Urothelium cell line (cell line): ENCODE measurements at regions not wholly inside any gene's neighbourhood (a gene's known extent, or its start where the extent isn't known, plus 50 kb on each side); places are given as distances from the start of the nearest gene placed in this dataset.
A peak's percentile ranks its signal among the peaks of the same experiment; 100 is the strongest.
"Not testable (repeated sequence)": the region's sequence is repeated elsewhere in the genome, so short reads cannot be mapped to it uniquely, and the experiment has no call there.

Experiments used
- DNase-seq: peaks from one replicate; pipeline ENCODE4 v3.0.0; 2011; ENCODE audit warnings: low spot score, mixed read lengths
- FAIRE-seq: peaks from 2 replicates; lab custom pipeline; 2011; peaks lifted over from hg19 to GRCh38; lab: Jason Lieb, UNC

DNA sequence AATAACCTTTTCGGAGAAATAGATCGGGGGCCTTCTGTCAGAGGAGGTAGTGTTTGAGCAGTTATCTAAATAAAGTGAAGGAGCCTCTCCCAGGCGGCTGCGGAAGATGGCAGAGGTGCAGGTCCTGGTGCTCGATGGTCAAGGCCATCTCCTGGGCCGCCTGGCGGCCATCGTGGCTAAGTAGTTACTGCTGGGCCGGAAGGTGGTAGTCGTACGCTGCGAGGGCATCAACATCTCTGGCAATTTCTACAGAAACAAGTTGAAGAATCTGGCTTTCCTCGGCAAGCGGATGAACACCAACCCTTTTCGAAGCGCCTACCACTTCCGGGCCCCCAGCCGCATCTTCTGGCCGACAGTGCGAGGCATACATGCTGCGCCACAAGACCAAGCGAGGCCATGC is 186.1 kb downstream of the KTN1 start:
- DNase-seq: no peak
- no peak for FAIRE-seq

DNA sequence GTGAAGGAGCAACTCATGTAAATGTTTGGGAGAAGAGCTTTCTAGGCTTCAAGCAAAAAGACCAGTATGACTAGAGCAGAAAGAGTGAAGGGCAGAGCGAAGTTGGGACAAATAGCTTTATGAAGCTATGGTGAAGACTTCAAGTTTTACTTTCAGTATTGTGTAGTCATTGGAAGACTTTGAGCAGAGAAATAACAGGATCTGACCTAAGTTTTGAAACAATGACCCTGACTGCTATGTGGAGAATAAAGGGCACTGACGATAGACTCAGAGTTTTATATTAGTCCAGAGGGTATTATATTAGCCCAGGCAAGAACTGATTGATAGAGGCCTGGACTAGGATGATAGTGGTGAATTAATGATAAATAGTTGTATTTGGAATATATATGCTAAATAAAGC is 187.3 kb downstream of the KTN1 start:
- FAIRE-seq (no peak), DNase-seq (no peak)

DNA sequence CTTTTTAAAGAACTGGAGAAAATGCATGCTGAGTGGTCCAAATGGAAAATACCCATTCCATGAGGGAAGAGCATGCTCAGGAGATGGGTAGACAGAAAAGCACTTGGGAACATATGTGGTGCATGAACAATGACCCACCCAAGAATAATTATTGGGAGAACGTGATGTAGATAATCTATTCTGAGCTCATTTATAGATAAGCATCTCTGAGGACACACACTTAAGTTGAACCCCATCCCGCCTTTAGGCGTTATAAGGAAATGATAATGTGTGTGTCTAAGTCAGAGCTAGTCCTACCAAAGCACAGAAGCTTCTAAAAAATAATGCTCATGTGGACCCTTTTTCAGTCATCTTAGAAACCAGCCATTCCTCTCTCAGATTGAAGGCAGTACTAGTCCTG is 189.9 kb downstream of the KTN1 start:
- DNase-seq (no peak), FAIRE-seq (no peak)

DNA sequence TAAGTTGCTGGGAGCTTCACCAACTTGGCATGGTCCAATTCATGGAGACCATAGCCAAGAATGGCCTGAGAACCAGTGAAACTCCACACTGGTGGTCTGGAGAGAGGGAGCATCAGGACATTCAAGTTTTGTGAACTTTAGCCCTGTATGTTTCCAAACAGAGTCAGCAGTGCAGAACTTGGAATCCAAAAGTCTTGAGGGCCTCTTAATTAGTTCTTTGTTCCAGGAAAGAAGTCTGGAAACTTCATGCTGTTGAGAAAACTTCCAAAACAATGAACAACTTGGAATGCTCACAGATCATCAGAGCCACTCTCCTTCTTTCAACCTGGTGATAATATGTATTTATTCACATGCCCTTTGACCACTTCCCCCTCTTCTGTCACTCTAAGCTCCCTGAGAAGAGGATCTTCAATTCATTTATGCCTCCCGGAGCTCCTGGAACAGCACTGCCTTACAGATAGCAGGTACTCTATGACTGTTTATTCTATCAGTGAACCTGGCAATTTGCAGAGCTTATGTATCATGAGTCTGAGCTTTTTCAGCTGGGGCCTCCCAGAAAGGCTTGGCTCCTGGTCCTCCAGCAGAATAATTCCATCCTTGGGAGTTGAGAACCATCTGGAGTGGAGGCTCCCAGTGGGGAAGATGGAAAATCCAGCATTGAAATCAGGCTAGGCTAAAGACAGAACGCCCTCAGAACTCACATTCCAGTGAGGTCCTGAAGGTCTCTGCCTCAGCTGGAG is 191.4 kb downstream of the KTN1 start:
- no peak for FAIRE-seq

DNA sequence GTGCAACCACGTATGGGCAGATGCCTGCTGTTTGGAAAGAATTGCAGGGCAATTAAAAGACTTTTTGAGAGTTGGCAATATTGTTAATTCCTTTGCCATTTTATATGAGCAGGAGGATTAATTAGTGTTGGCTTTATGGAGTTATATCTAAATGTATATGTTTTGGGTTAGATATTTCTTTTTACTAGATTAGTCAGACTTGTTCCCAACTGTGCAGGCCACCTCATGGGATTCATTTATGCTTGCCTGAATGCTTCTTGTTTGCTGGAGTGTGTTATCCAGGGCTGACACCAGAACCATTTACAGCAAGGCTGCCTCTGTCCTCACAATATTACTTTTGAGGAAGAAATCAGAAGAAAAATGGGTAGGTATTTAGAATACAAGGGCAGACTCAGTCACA is 192.5 kb downstream of the KTN1 start:
- FAIRE-seq: no peak
- no peak for DNase-seq

More for the DNA sequence above, 191.4 kb downstream of the KTN1 start:
- DNase-seq: no peak

DNA sequence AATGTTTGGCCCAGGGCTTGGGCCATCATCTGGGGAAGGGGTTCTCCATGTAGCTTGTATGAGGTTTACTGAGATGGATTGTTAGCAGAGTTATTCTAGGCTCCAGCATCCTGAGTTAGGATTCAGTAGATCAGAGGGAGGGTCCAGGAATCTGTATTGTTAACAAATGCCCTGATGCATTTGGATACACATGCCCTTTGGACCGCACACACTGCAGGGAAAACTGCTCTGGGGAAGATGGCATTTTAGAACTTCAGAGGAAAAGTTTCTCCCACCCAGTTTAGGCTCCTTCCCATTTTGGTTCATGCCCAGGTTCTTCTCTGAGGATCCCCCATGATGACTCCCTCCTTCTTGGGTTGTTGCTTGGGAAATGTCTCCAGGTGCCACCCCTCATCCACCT is 193.3 kb downstream of the KTN1 start:
- no peak for FAIRE-seq
- DNase-seq: no peak

DNA sequence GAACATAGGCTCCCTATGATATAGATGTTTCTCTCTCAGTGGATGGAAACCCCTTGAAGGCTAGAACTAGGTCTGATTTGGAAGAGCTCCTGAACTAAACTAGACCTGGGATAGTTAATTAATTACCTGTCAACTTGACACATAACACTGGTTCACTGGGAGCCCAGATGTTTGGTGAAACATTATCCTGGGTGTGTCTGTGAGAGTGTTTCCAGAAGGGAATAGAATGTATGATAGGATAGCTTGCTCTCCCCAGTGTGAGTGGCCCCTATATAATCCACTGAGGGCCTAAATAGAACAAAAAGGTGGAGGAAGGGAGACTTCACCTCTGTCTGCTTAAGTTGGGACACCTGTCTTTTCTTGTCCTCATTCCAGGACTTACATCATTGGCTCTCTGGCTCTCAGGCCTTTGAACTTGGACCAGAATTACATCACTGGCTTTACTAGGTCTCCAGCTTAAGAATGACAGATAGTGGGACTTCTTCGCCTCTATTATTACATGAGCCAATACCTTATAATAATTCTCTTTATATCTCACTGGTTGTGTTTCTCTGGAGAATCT is 194.1 kb downstream of the KTN1 start:
- DNase-seq (no peak), FAIRE-seq (no peak)

DNA sequence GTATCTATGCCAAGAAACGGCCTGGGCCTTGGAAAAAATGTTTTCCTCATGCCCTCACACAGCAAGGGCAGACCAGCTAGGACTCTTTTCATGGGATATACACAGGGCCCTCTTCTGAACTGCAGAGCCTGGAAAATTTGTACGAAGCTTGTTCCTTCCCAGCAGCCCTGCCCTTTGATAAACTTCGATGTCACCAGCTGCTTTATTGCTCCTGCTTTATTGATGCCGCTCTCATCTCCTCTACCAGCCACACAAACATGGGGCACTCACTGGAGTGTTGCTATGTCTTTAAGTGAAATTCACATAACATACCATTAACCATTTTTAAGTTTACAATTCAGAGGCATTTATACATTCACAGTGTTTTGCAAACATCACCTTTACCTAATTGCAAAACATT is 197.9 kb downstream of the KTN1 start:
- DNase-seq (no peak), FAIRE-seq (no peak)

DNA sequence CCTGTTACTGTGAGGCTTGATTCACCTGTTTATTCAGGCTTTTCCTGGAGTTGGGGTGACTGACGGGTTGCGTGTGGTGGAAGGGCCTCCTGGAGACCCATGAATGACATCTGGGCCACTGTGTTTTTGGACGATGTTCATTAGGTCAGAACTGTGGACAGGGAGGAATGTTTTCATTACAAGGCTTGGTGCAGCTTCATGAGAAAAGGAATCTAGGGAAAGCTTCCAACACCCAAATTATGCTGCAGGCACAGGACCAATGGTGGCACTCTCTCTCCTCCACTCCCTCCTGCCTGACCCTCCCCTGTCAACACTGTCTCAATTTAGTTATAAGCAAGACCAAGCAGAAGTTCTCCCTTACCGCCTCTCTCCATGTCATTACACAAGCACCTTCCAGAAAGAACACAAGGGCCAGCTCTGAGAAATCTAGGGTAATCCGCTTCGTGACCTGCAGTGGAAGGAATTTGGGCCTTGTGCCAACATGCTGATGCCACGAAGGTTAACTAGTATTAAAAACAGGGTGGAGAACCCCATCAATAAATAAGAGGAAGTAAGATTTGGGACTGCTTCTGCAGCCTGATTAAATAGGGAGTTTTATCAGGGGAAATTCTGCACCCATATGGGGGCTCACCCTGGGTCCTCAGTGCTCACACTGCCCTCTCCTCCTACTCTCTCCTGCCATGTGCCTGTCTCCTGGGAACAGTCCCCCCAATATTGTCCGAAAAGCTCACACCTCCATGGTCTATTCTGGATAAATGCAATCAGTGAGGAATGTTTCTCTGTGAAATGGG is 200.3 kb downstream of the KTN1 start:
- DNase-seq (peak; percentile 75), FAIRE-seq (peak; percentile 63)

DNA sequence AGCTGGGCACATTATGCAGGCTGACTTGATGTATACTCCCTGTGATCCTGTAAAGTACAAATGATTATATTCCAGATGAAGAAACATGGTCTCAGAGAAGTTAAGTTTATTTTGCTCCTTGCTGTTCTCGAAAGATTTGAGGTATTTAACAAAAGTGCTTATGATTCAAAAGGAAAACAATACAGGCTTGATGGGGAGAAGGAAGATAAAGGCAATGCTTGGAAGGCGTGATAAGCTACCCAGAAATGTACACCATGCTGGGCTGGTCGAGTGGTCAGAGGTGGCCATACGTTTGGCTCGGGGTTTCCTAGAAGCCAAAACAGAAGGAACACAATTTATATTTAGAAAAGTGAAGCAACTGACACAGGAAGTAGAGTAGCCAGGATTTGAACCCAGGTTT is 201.0 kb downstream of the KTN1 start:
- FAIRE-seq: peak; percentile 52
- no peak for DNase-seq

DNA sequence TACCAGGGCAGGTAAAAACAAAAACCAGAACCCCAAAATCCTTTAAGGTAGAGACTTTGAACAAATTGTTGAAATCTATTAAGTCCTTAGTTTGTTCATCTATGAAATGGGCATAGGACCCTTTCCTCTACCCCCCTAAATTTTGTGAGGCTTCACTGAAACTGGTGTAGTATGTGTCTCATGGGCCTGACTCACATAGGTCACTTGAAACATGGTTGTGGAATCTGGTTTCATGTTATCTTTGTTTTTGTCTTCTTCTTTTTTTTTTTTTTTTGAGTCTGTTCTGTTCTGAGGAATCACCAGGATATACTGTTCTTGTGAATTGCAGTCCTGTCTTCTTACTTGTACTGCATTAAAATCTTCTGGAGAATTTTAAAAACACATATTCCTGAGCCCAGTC is 202.2 kb downstream of the KTN1 start:
- no peak for FAIRE-seq
- DNase-seq: no peak

DNA sequence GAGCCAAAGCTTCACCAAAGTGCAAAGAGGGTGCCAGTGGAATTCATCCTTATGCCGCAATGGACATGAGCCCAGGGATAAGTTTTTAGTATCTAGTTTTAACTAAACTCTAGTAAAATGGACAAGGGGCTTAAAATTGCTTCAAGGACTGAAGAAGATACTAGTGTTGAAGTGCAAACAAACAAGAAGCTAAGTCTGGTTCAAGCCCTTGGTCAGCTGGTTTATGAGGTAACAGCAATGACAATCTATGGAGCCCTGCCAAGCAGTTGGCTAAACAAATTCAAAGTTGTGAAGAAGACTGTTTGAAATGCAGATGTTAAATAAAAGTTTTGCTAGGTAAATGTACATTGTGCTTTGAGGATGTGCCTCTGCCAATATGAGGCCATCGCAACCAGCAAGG is 209.4 kb downstream of the KTN1 start:
- no peak for DNase-seq
- no peak for FAIRE-seq

DNA sequence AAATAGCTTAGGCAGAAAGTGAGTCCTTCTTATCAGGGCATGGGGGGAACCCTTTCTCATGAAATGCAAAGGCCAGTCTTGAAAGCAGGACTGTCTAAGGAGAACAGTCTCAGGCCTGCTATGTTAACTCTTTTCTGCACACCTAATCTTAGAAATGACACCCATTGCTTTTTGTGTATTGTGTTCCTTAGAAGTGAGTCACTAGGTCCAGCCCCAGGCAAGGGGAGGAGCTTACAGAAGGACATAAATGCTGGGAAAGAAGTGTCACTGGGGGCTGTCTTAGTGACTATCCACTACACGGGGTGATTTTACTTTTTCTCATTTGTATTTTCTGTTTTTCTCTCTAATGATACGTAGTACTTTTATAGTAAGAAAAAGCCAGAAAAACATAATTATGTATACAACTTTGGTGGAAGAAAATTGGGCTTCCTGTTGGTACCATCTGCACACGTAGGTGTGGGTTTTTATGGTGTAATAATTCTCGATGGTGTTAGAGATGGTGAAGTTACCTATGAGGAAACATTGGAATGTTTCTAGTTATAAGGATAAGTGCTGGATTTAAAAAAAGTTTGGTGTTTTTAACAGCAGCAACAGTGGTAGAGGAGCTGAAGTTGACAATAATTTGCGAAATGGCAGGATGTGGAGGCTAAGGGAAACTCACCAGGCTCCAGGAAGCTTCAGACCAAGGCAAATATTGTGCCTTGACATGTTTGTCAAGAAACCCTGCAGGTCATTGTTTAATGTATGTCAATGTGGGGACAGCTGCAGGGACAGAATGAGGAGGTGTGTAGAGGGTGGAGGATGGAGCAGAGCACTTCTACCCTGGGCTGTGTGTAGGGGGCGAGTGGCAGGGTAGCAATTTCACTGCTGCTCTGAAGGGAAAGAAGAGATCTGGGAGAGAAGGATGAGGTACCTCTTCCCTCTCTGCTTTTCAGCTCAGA is 214.9 kb downstream of the KTN1 start:
- DNase-seq (peak; percentile 46), FAIRE-seq (peak; percentile 79)

DNA sequence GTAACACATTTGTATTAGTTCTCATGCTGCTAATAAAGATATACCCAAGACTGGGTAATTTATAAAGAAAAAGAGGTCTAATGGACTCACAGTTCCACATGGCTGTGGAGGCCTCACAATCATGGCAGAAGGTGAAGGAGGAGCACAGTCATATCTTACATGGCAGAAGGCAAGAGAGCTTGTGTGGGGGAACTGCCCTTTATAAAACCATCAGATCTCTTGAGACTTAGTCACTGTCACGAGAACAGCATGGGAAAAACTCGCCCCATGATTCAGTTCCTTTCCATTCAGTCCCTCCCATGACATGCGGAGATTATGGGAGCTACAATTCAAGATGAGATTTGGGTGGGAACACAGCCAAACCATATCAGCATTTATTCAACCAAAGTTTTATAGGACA is 216.5 kb downstream of the KTN1 start:
- not testable (repeated sequence) for FAIRE-seq, DNase-seq

DNA sequence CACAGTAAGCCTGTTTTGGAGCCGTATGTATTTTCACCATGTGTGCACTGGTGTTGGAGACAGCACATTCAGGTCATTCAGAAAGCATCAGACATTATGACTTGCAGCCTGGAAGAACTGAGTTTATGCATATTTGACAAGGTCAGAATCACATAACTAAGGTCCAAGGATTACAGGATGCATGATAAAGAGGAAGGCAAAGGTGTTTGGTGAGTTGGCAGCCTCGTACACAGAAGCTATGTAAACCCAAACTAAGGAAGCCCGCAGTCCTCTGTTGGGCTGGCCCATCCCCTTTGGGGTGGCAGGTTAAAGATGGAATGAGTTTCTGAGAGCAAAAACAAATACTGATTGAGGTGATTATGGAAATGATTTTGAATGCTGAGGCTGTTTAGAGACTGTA is 218.4 kb downstream of the KTN1 start:
- no peak for DNase-seq
- FAIRE-seq: peak; percentile 89

DNA sequence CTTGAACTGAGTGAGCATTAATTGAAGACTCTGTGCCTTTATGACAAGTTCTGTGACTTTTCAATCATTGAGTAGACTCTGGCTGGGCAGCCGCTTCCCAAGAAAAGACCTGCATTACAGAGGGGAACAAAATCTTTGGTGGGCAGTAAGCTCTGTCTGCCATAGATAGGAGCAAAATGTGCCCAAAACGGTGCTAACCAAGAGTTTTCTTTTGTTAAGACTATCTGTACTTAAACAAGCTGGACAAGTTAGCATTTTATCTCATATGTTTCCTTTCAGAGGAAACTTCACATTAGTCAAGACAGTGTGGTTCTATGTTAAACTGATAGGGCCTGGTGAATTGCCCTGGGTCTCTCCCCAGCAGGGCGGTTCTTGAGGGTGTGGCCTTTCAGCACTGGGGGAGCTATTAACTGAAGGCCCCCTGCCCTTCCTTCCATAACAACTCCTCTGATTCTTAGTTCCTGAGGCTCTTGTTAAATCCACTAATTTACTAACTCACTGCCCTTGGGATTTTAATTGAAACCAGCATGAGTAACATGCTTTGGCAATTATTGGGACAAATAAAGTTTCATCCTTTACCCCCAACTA is 219.6 kb downstream of the KTN1 start:
- no peak for DNase-seq
- FAIRE-seq: no peak

DNA sequence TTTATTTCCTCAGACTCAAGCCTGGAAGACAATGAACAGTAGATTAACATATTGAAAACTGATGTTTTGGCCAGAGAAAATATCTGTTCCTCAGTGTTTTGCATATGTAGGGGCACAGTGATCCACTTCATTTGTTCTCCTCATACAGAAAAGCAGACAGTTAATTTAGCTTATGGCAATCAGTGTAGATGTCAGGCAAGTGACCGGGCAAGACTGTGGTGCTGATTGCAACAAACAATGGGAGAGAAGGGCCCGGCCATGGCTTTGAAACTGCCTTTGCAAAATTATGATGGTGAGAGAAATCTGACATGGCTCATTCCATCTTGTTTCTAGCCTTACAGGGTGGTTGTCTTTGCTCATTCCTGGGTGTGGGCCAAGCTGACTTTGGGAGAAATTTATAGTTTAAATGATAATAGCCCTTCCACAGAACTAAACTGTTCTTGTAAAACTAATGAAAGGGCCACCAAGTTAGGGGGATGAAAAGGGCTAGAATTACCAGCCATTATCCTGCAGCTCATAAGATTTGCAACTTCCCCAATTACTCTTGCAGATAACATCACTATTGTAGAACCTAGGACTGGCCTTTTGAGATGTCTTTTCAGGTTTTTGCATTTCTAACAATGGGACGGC is 220.3 kb downstream of the KTN1 start:
- FAIRE-seq (no peak), DNase-seq (no peak)

DNA sequence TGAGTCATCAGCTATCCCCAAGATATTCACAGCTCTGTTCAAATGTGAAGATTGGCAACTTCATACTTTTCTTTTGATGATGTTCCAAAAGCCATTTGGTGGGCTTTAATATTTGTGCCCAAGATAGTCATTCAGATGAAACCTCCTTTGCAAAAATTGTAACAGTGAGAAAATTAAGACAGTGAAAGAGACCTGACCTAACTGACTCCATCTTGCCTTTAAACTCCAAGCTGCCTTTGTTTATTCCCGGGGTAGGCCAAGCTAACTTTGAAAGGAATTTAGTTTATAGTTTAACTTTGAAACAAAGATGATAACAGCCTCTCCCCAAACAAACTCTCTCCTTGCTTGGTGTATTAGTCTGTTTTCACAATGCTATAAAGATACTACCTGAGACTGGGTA is 221.1 kb downstream of the KTN1 start:
- DNase-seq (no peak), FAIRE-seq (no peak)

DNA sequence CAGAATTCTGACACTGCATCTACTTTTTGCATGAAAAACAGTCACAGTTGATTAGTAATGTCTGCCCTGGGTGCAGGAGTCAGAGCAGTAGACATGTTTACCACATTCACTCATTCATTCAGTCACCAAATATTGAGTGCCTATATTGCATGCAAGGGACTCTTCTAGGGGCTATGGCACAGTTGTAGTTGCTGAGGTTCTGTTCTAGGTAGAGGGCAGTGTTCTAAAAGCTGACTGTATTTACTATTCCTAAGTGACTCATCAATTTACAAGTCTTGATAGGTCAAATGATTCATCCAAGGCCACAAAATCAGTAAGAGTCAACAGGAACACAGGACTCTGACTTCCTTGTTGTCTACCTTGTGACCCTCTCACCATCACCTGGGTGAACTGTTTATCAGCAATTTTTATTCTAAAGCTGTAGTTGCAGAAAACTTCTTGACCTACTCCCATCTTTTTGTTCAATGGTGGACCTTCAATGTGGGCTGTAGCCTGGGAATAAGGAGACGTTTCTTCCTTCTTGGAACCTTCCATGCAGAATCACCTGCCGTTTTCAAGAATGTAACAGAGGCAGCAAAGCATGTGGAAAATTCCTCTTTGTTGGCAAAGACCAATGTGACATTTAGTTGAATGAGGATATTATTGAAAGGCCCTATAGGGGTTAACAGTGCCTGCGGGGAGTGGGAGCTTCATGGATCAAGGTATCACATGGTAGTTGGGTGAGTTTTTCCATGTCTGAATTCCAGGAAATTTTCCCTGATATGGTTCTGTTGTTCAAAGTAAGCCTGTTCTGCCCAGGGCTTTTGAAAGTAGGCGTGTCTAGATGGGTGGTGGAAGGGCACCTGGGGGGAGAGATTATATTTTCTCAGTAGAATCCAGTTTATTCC is 223.2 kb downstream of the KTN1 start:
- DNase-seq: peak; percentile 81

More for the DNA sequence above, 223.2 kb downstream of the KTN1 start:
- FAIRE-seq: no peak
